ENCODE measurements at regions not wholly inside any gene's neighbourhood (a gene's known extent, or its start where the extent isn't known, plus 50 kb on each side); places are given as distances from the start of the nearest gene placed in this dataset.

GRCh38 chr3:30440880-30441279 is 165.5 kb upstream of the TGFBR2 start:
- TF ChIP-seq RAD21 (conservative IDR thresholded peaks at IDR 0.05): no peak
- no peak for TF ChIP-seq CTCF (IDR thresholded peaks at IDR 0.05; ENCODE audit: poor library complexity, severe bottlenecking)
- TF ChIP-seq POLR2AphosphoS5 (IDR thresholded peaks at IDR 0.05): no peak
- TF ChIP-seq TAF1 (IDR thresholded peaks at IDR 0.05; ENCODE audit: low read depth): no peak
- no peak for TF ChIP-seq EZH2 (IDR thresholded peaks at IDR 0.05; ENCODE audit: borderline replicate concordance, insufficient read depth, low read length, poor library complexity, severe bottlenecking)
- no peak for TF ChIP-seq REST (IDR thresholded peaks at IDR 0.05; ENCODE audit: borderline replicate concordance)
- TF ChIP-seq EP300 (conservative IDR thresholded peaks at IDR 0.05; ENCODE audit: poor library complexity, severe bottlenecking): no peak
- no peak for TF ChIP-seq SMC3 (conservative IDR thresholded peaks at IDR 0.05; ENCODE audit: poor library complexity)
- TF ChIP-seq MXI1 (conservative IDR thresholded peaks at IDR 0.05; ENCODE audit: poor library complexity, severe bottlenecking): no peak

Data from neural cell (in vitro differentiated cells).